Lung (tissue), 11 donors: ENCODE measurements at regions not wholly inside any gene's neighbourhood (a gene's known extent, or its start where the extent isn't known, plus 50 kb on each side); places are given as distances from the start of the nearest gene placed in this dataset.

ENCODE experiments used
- ATAC-seq: fragments of 200-7000 bp; cut with Tn5 transposase; one replicate; pipeline ENCODE4 v1.9.1; 2020; ENCODE audit warnings: moderate number of reproducible peaks; ENCODE audit not compliant: insufficient read depth, low FRiP score
- DNase-seq, 3 donors: peaks; one replicate each; pipeline ENCODE4 v3.0.0-alpha.2; 2013 to 2017
- H3K27ac ChIP-seq, 2 donors: one replicate each; pipeline ENCODE4 v1.5.1; 2013; ENCODE audit warnings: mild to moderate bottlenecking in 2 of 2, moderate library complexity in 2 of 2, control low read depth in 1 of 2, inconsistent platforms in 1 of 2, low read depth in 1 of 2, low read length in 1 of 2
- H3K27me3 ChIP-seq, 3 donors: one replicate each; pipeline ENCODE4 v1.5.1; 2013; ENCODE audit warnings: low read length in 2 of 3; ENCODE audit not compliant: control insufficient read depth in 3 of 3, insufficient read depth in 3 of 3
- H3K36me3 ChIP-seq, 4 donors: one replicate each; pipeline ENCODE4 v1.5.1; 2013; ENCODE audit warnings: low read length in 4 of 4, mild to moderate bottlenecking in 1 of 4, moderate library complexity in 1 of 4; ENCODE audit not compliant: control insufficient read depth in 4 of 4, insufficient read depth in 4 of 4
- H3K4me1 ChIP-seq, 5 donors: one replicate each; pipeline ENCODE4 v1.5.1; 2013; ENCODE audit warnings: low read length in 5 of 5, mild to moderate bottlenecking in 2 of 5, moderate library complexity in 1 of 5; ENCODE audit not compliant: control insufficient read depth in 5 of 5, insufficient read depth in 5 of 5
- H3K4me3 ChIP-seq: one replicate; pipeline ENCODE4 v1.5.1; 2013; ENCODE audit warnings: mild to moderate bottlenecking, control low read depth, moderate library complexity
- H3K9ac ChIP-seq, 2 donors: one replicate each; pipeline ENCODE4 v1.5.1; 2013; ENCODE audit warnings: low read length in 2 of 2, control low read depth in 1 of 2; ENCODE audit not compliant: insufficient read depth in 1 of 2
- H3K9me3 ChIP-seq, 4 donors: one replicate each; pipeline ENCODE4 v1.5.1; 2013; ENCODE audit warnings: low read length in 3 of 4, mild to moderate bottlenecking in 1 of 4, moderate library complexity in 1 of 4; ENCODE audit not compliant: control insufficient read depth in 4 of 4, insufficient read depth in 3 of 4
- WGBS, 2 donors: extraction: QIAGEN DNeasy Blood & Tissue Kit; methylation state at CpG; one replicate each; pipeline ENCODE4 v1.1.7; 2013; 5-methylcytosine and 5-hydroxymethylcytosine counted together
- TF ChIP-seq, protein P1 (sequence below): IDR thresholded peaks from 2 replicates; pipeline ENCODE4 v1.5.1; 2012; ENCODE audit warnings: mild to moderate bottlenecking; ENCODE audit errors: control extremely low read depth, extremely low read depth
- donor health status: control.
- donor health status: control.
- donor health status: Bipolar disorder and iron deficiency.
- donor health status: healthy.
- donor health status: DM: yes; HTN: yes; CAD: no.

DNA sequence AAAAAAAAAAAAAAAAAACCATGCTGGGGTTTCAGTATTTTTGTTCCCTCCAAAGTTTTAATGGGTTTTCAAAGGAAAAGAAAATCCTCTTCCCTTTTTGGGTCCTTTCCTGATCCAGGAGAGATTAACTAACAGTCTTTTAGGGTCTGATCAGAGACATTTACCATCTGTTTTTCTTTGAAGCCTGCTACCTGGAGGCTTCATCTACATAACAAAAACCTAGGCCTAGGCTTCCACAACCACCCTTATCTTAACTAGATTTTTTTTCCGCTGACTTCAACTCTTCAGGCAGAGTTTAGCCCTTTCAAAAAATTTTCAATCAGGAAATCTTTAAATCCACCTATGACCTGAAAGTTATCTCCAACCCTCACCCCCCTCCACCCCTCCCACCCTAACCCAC is 154.7 kb downstream of the MBD2 start:
- H3K4me1 ChIP-seq = no peaks in the 10 kb centered on the region
- H3K4me3 ChIP-seq = no peak overlapping the region
- no peak overlapping the region for H3K27ac ChIP-seq
- H3K36me3 ChIP-seq = no peaks in the 10 kb centered on the region
- DNase-seq (no peak), ATAC-seq (no peak)
- 0 to 27% methylated on average over 1 of the region's 1 CpG for WGBS, 2 donors
- H3K9ac ChIP-seq = no peak overlapping the region
- H3K9me3 ChIP-seq = no peaks in the 10 kb centered on the region
- no peaks in the 10 kb centered on the region for H3K27me3 ChIP-seq
- TF ChIP-seq, protein P1, sequence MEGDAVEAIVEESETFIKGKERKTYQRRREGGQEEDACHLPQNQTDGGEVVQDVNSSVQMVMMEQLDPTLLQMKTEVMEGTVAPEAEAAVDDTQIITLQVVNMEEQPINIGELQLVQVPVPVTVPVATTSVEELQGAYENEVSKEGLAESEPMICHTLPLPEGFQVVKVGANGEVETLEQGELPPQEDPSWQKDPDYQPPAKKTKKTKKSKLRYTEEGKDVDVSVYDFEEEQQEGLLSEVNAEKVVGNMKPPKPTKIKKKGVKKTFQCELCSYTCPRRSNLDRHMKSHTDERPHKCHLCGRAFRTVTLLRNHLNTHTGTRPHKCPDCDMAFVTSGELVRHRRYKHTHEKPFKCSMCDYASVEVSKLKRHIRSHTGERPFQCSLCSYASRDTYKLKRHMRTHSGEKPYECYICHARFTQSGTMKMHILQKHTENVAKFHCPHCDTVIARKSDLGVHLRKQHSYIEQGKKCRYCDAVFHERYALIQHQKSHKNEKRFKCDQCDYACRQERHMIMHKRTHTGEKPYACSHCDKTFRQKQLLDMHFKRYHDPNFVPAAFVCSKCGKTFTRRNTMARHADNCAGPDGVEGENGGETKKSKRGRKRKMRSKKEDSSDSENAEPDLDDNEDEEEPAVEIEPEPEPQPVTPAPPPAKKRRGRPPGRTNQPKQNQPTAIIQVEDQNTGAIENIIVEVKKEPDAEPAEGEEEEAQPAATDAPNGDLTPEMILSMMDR = no peak

DNA sequence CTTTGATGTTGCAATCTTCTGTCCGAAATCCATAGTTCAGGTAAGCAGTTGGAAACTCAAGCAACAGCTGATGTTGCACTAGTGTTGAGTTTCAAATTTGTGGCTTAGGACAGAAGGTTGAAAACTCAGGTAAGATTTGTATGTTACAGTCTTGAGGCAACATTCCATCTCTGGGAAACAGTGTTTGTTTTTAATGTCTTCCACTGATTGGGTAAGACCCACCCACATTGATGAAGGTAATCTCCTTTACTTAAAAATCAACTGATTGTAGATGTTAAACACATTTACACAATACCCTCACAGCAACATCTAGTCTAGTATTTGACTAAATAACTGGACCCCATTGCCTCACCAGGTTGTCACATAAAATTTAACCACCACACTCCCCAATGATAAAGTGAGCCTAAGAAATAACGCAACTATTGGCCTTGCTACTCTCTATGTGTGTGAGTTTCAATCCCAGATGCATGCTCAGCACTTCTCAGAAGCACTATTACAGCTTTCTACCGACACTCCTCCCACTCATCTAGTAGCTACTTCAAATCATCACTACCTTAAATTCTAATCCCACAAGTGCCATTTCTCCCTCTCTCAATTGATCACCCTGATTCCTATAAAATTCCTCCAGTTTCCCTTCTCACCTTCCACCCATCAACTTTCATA is 164.0 kb downstream of the MBD2 start:
- ATAC-seq = no peak
- Histone ChIP-seq H3K9me3 (no peaks in the 10 kb centered on the region), H3K36me3 (no peaks in the 10 kb centered on the region), H3K9ac (no peak overlapping the region), H3K4me3 (no peak overlapping the region), H3K27me3 (no peaks in the 10 kb centered on the region), H3K27ac (no peak overlapping the region), H3K4me1 (no peaks in the 10 kb centered on the region)
- TF ChIP-seq, protein P1 = no peak
- WGBS, 2 donors = 89% methylated on average over 3 of the region's 3 CpGs
- no peak for DNase-seq

DNA sequence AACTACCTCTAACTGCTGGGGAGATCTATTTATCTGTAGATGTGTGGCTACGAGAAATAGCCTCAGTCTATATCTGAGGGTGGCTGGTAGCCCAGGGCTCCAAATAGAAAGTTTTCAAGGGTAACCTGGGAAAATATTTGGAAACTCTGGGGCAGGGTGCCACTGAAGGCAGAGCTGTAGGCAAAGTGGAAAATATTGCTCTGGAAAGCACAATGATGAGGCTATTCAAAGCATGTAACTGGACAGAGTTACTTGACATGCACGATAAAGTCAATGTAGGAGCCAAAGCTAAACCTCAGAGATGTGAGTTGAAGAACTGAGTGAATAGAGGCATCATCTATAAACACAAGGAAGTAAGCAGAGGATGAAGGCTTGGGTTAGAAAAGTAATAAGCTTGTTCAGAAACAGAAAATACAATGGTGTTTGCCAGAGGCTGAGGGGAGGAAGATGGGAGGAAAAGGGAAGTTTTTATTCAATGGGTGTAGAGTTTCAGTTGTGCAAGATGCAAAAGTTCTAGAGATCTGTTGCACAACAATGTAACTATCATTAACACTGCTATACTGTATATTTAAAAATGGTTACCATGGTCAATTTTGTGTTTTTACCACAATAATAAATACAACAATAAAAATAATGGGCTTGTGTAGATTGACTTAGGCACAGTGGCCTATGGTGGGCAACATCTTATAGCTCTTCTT is 171.6 kb downstream of the MBD2 start:
- no peak for DNase-seq
- WGBS, 2 donors = 84 to 89% methylated on average over 2 of the region's 2 CpGs

More for the DNA sequence above, 171.6 kb downstream of the MBD2 start:
- ATAC-seq = no peak
- Histone ChIP-seq H3K9ac (no peak overlapping the region), H3K27ac (no peak overlapping the region), H3K36me3 (no peaks in the 10 kb centered on the region), H3K9me3 (peaks cover 0 to 3% (median 0%) of the 10 kb centered on the region in 4 donors), H3K4me1 (peaks cover 0 to 4% (median 0%) of the 10 kb centered on the region in 5 donors), H3K27me3 (no peaks in the 10 kb centered on the region), H3K4me3 (no peak overlapping the region)
- TF ChIP-seq, protein P1 = no peak
